IMR-90 (cell line): ENCODE measurements at regions not wholly inside any gene's neighbourhood (a gene's known extent, or its start where the extent isn't known, plus 50 kb on each side); places are given as distances from the start of the nearest gene placed in this dataset.

Experiments used
- ATAC-seq: fragments of 200-7000 bp; cut with Tn5 transposase; 2 replicates; pipeline ENCODE4 v1.9.1; 2020; ENCODE audit warnings: low read depth, mild to moderate bottlenecking, moderate library complexity
- BruUV-seq: library from RNA; stranded (reverse); fragments of 400-500 nt; replicated peaks from 2 replicates; lab custom pipeline; 2021; lab: Mats Ljungman, UMichigan
- CTCF ChIA-PET: fragments of 300-600 bp; formaldehyde crosslinking; extraction: SDS; loops from one replicate; lab custom pipeline; 2021; ENCODE audit warnings: antibody characterized with exemption; lab: Yijun Ruan, JAX
- POLR2A ChIA-PET: fragments of 300-600 bp; sonication (Branson Sonifier 250); formaldehyde crosslinking; loops from one replicate; lab custom pipeline; 2022; ENCODE audit warnings: antibody characterized with exemption; ENCODE audit not compliant: unreplicated experiment; lab: Charles Lee
- DNase-seq: peaks from one replicate; pipeline ENCODE4 v3.0.0; 2013
- H2AFZ ChIP-seq: replicated peaks from 2 replicates; pipeline ENCODE3; 2013; ENCODE audit warnings: low read length, mild to moderate bottlenecking; ENCODE audit not compliant: poor library complexity
- H2AK5ac ChIP-seq: 2 replicates; pipeline ENCODE4 v1.6.1; 2013; ENCODE audit warnings: low read depth, low read length, inconsistent platforms
- H2AK9ac ChIP-seq: replicated peaks from 2 replicates; pipeline ENCODE3; 2013; ENCODE audit warnings: mild to moderate bottlenecking, low read depth, low read length, moderate library complexity; ENCODE audit not compliant: poor library complexity
- H2BK120ac ChIP-seq: 2 replicates; pipeline ENCODE4 v1.6.1; 2013; ENCODE audit warnings: low read depth, low read length, inconsistent platforms
- H2BK15ac ChIP-seq: 3 replicates; pipeline ENCODE4 v1.6.1; 2013; ENCODE audit warnings: low read depth, low read length, inconsistent platforms
- H2BK20ac ChIP-seq: 2 replicates; pipeline ENCODE4 v1.6.1; 2013; ENCODE audit warnings: low read depth, mild to moderate bottlenecking, inconsistent platforms, low read length, moderate library complexity
- H2BK5ac ChIP-seq: 2 replicates; pipeline ENCODE4 v1.6.1; 2013; ENCODE audit warnings: mild to moderate bottlenecking, low read depth, low read length, inconsistent platforms; ENCODE audit not compliant: poor library complexity, severe bottlenecking
- H3K14ac ChIP-seq: replicated peaks from 2 replicates; pipeline ENCODE4 v1.6.1; 2013; ENCODE audit warnings: low read depth, low read length, inconsistent platforms
- H3K18ac ChIP-seq: 2 replicates; pipeline ENCODE4 v1.6.1; 2013; ENCODE audit warnings: low read depth, low read length, control low read depth
- H3K23ac ChIP-seq: 2 replicates; pipeline ENCODE4 v1.6.1; 2013; ENCODE audit warnings: low read depth, low read length, inconsistent platforms
- H3K27ac ChIP-seq: 2 replicates; pipeline ENCODE4 v1.5.1; 2013; ENCODE audit warnings: mild to moderate bottlenecking, control low read depth, low read length; ENCODE audit not compliant: insufficient read depth
- H3K27me3 ChIP-seq: 2 replicates; pipeline ENCODE4 v1.6.1; 2013; ENCODE audit warnings: low read length; ENCODE audit not compliant: control insufficient read depth, insufficient read depth
- H3K36me3 ChIP-seq: 2 replicates; pipeline ENCODE4 v1.6.1; 2013; ENCODE audit warnings: low read length, mixed read lengths; ENCODE audit not compliant: control insufficient read depth, insufficient read depth
- H3K4ac ChIP-seq: 2 replicates; pipeline ENCODE4 v1.6.1; 2013; ENCODE audit warnings: low read depth, low read length, inconsistent platforms
- H3K4me1 ChIP-seq: 2 replicates; pipeline ENCODE4 v1.6.1; 2013; ENCODE audit warnings: low read length, mixed read lengths; ENCODE audit not compliant: control insufficient read depth, insufficient read depth
- H3K4me2 ChIP-seq: 2 replicates; pipeline ENCODE4 v1.6.1; 2013; ENCODE audit warnings: low read depth, mild to moderate bottlenecking, control low read depth, low read length, moderate library complexity
- H3K4me3 ChIP-seq: 2 replicates; pipeline ENCODE4 v1.5.1; 2013; ENCODE audit warnings: low read depth, mild to moderate bottlenecking, control low read depth, low read length, moderate library complexity; ENCODE audit not compliant: insufficient read depth
- H3K56ac ChIP-seq: 2 replicates; pipeline ENCODE4 v1.6.1; 2013; ENCODE audit warnings: low read length, inconsistent platforms; ENCODE audit not compliant: insufficient read depth; ENCODE audit errors: extremely low read depth
- H3K79me1 ChIP-seq, 2 experiments: 2 replicates each; pipeline ENCODE4 v1.6.1; 2013; ENCODE audit warnings: low read length in 2 of 2, inconsistent platforms in 1 of 2, low read depth in 1 of 2
- H3K9ac ChIP-seq: 2 replicates; pipeline ENCODE4 v1.6.1; 2013; ENCODE audit warnings: low read depth, low read length, control low read depth
- H3K9me1 ChIP-seq: 2 replicates; pipeline ENCODE4 v1.6.1; 2013; ENCODE audit warnings: low read length, inconsistent platforms; ENCODE audit not compliant: insufficient read depth
- H3K9me3 ChIP-seq: 2 replicates; pipeline ENCODE4 v1.6.1; 2013; ENCODE audit warnings: low read length; ENCODE audit not compliant: control insufficient read depth, insufficient read depth
- H4K20me1 ChIP-seq: 2 replicates; pipeline ENCODE4 v1.6.1; 2013; ENCODE audit warnings: low read length, inconsistent platforms; ENCODE audit not compliant: insufficient read depth
- H4K5ac ChIP-seq: 2 replicates; pipeline ENCODE4 v1.6.1; 2013; ENCODE audit warnings: mild to moderate bottlenecking, low read depth, low read length, control low read depth
- H4K8ac ChIP-seq, 2 experiments: 2 replicates each; pipeline ENCODE4 v1.6.1; 2013; ENCODE audit warnings: low read depth in 2 of 2, low read length in 2 of 2, control low read depth in 1 of 2, inconsistent platforms in 1 of 2
- H4K91ac ChIP-seq: 2 replicates; pipeline ENCODE4 v1.6.1; 2013; ENCODE audit warnings: low read depth, low read length, inconsistent platforms; ENCODE audit not compliant: insufficient read depth
- BHLHE40 ChIP-seq: fragments of 150-350 bp; IDR thresholded peaks from 2 replicates; pipeline ENCODE4 v1.6.1; 2016; ENCODE audit warnings: mild to moderate bottlenecking, low read depth, low read length
- CEBPB ChIP-seq: IDR thresholded peaks from 2 replicates; pipeline ENCODE4 v1.6.1; 2012; ENCODE audit warnings: low read depth, low read length, improper control_type of control experiment
- CHD1 ChIP-seq: IDR thresholded peaks from 2 replicates; pipeline ENCODE4 v1.6.1; 2012; ENCODE audit warnings: low read depth, low read length, improper control_type of control experiment
- CTCF ChIP-seq: conservative IDR thresholded peaks from 2 replicates; pipeline ENCODE4 v1.5.1; 2012; ENCODE audit warnings: mild to moderate bottlenecking, low read depth, low read length, improper control_type of control experiment
- FOS ChIP-seq: fragments of 150-350 bp; IDR thresholded peaks from 2 replicates; pipeline ENCODE4 v1.6.1; 2016; ENCODE audit warnings: low read depth, low read length
- MAFK ChIP-seq: IDR thresholded peaks from 2 replicates; pipeline ENCODE4 v1.6.1; 2012; ENCODE audit warnings: low read depth, low read length, improper control_type of control experiment
- MAZ ChIP-seq: IDR thresholded peaks from 2 replicates; pipeline ENCODE4 v1.6.1; 2012; ENCODE audit warnings: low read depth, mild to moderate bottlenecking, low read length, improper control_type of control experiment, moderate library complexity, borderline replicate concordance
- MXI1 ChIP-seq: IDR thresholded peaks from 2 replicates; pipeline ENCODE4 v1.6.1; 2012; ENCODE audit warnings: low read depth, mild to moderate bottlenecking, low read length, moderate library complexity, borderline replicate concordance
- NFE2L2 ChIP-seq: fragments of 150-350 bp; IDR thresholded peaks from 2 replicates; pipeline ENCODE4 v1.6.1; 2016; ENCODE audit warnings: low read depth, mild to moderate bottlenecking, low read length
- POLR2A ChIP-seq: IDR thresholded peaks from 2 replicates; pipeline ENCODE4 v1.6.1; 2012; ENCODE audit warnings: mild to moderate bottlenecking, low read depth, low read length
- RAD21 ChIP-seq: IDR thresholded peaks from 2 replicates; pipeline ENCODE4 v1.6.1; 2012; ENCODE audit warnings: low read length, improper control_type of control experiment
- RCOR1 ChIP-seq: IDR thresholded peaks from 2 replicates; pipeline ENCODE4 v1.6.1; 2012; ENCODE audit warnings: mild to moderate bottlenecking, low read length, improper control_type of control experiment; ENCODE audit not compliant: insufficient replicate concordance
- RFX5 ChIP-seq: IDR thresholded peaks from 2 replicates; pipeline ENCODE4 v1.8.0; 2012; ENCODE audit warnings: low read depth, mild to moderate bottlenecking, low read length, moderate library complexity
- SMC3 ChIP-seq: fragments of 150-350 bp; IDR thresholded peaks from 2 replicates; pipeline ENCODE4 v1.6.1; 2016; ENCODE audit warnings: low read depth, mild to moderate bottlenecking, antibody characterized with exemption, low read length, moderate library complexity
- WGBS, 2 experiments: methylation state at CpG; one replicate each; pipeline versions ENCODE4 v1.1.5 to v1.1.7; 2013; ENCODE audit warnings: missing lambda C conversion rate in 2 of 2; ENCODE audit not compliant: insufficient read length in 1 of 2; ENCODE audit errors: extremely low coverage in 2 of 2; 5-methylcytosine and 5-hydroxymethylcytosine counted together
- dilution Hi-C: fragments of 300-500 bp; cut with HindIII; formaldehyde crosslinking; loops from one replicate; pipeline ENCODE4 v1.14.3; 2018; ENCODE audit warnings: low sequenced_read_pairs; ENCODE audit not compliant: unreplicated experiment
- in situ Hi-C: fragments of 300-500 bp; cut with MboI; formaldehyde crosslinking; loops from 3 replicates; pipeline ENCODE4 v1.14.3; 2019; ENCODE audit warnings: low sequenced_read_pairs, inconsistent platforms, mixed read lengths
- intact Hi-C: fragments of 100-400 bp; cut with micrococcal nuclease; formaldehyde crosslinking; loops from 2 replicates; pipeline ENCODE4 v1.10.0; 2022
- TF ChIP-seq, protein P1 (sequence below): fragments of 150-350 bp; IDR thresholded peaks from 2 replicates; pipeline ENCODE4 v1.6.1; 2016; ENCODE audit warnings: low read depth, mild to moderate bottlenecking, low read length, moderate library complexity, borderline replicate concordance

DNA sequence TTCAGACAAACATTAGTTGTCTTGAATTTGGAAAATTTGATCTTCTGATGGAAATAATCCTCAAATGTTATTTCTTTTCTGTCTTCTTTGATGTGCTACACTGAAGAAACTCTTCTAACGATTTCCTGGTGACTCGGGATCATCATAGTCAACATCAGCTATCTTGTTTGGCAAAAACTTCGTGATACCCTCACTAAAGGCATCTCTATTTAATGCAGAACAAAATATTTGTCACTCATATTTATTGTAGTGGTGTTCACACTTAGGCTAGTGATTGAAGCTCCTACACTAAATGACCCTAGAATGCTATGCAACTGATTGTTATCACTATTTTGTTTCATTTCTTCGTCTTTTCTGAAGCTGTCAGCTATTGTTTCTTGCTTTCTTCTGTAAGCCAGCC, 334.7 kb upstream of the ZEB2 start:
- Histone ChIP-seq H3K27me3 (no peaks in the 10 kb centered on the region), H3K4ac (no peak overlapping the region), H4K5ac (no peak overlapping the region), H3K79me1 (no peaks in the 10 kb centered on the region), H3K4me2 (no peak overlapping the region), H3K23ac (no peak overlapping the region), H2BK120ac (no peak overlapping the region), H4K8ac (no peak overlapping the region), H3K36me3 (no peaks in the 10 kb centered on the region), H3K4me1 (no peaks in the 10 kb centered on the region), H3K14ac (no peak overlapping the region), H2AK9ac (no peak overlapping the region), H2AFZ (no peak overlapping the region), H4K20me1 (no peaks in the 10 kb centered on the region), H3K56ac (no peak overlapping the region), H3K27ac (no peak overlapping the region), H3K9me1 (no peaks in the 10 kb centered on the region), H2BK20ac (no peak overlapping the region), H2AK5ac (no peak overlapping the region), H3K4me3 (no peak overlapping the region), H4K91ac (no peak overlapping the region), H3K18ac (no peak overlapping the region), H2BK15ac (no peak overlapping the region), H3K9me3 (no peaks in the 10 kb centered on the region), H2BK5ac (no peak overlapping the region), H3K9ac (no peak overlapping the region)
- POLR2A ChIA-PET: no interaction called here
- no TSS peak for BruUV-seq
- dilution Hi-C loops (no loop called here), in situ Hi-C loops (no loop called here), intact Hi-C loops (no loop called here)
- no CpG with 5 or more reads among the region's 4 CpGs for WGBS, 2 experiments
- TF ChIP-seq CTCF: no peak
- TF ChIP-seq MXI1: no peak
- no peak for TF ChIP-seq CHD1
- no peak for TF ChIP-seq MAFK
- no peak for TF ChIP-seq FOS
- TF ChIP-seq RCOR1: no peak
- TF ChIP-seq POLR2A: no peak
- TF ChIP-seq BHLHE40: no peak
- TF ChIP-seq RAD21: no peak
- TF ChIP-seq RFX5: no peak
- TF ChIP-seq MAZ: no peak
- TF ChIP-seq, protein P1, sequence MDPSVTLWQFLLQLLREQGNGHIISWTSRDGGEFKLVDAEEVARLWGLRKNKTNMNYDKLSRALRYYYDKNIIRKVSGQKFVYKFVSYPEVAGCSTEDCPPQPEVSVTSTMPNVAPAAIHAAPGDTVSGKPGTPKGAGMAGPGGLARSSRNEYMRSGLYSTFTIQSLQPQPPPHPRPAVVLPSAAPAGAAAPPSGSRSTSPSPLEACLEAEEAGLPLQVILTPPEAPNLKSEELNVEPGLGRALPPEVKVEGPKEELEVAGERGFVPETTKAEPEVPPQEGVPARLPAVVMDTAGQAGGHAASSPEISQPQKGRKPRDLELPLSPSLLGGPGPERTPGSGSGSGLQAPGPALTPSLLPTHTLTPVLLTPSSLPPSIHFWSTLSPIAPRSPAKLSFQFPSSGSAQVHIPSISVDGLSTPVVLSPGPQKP: no peak
- no peak for TF ChIP-seq NFE2L2
- TF ChIP-seq SMC3: no peak
- no peak for TF ChIP-seq CEBPB
- CTCF ChIA-PET: no interaction called here
- ATAC-seq (no peak), DNase-seq (no peak)
